ENCODE measurements at regions not wholly inside any gene's neighbourhood (a gene's known extent, or its start where the extent isn't known, plus 50 kb on each side); places are given as distances from the start of the nearest gene placed in this dataset.
"Not testable (repeated sequence)": the region's sequence is repeated elsewhere in the genome, so short reads cannot be mapped to it uniquely, and the experiment has no call there.

DNA sequence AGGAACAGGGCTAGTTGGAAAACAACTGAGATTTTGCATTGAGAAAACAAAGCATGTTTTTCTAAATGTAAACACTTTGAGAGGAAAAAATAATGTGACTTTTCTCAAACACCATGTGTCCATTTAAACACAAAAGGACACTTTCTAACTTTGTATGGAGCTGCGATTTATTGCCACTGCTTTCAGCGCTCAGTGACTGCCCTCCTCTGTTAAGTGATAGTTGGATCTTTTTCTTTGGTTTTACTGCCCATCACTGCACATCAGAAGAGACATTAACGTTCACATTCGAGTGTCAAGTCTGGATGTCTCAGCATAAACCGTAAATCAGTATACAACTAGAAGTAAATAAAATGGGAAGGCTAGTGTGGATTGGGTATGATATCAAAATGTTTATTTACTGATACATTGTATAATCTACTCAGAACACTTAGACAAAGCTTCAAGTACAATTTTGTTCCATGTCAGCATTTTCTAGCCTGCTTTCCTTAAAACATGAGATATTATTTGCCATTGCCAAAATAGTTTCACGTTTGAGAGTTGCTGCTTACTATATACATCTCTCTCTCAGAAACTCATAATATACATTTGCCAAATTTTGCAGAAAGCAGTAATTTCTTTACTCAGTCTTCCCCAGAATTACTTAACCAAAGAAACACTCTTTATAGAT, 237.6 kb downstream of the IKZF2 start:
- DNase-seq (ENCODE audit: low read depth, low spot score), result no peak

DNA sequence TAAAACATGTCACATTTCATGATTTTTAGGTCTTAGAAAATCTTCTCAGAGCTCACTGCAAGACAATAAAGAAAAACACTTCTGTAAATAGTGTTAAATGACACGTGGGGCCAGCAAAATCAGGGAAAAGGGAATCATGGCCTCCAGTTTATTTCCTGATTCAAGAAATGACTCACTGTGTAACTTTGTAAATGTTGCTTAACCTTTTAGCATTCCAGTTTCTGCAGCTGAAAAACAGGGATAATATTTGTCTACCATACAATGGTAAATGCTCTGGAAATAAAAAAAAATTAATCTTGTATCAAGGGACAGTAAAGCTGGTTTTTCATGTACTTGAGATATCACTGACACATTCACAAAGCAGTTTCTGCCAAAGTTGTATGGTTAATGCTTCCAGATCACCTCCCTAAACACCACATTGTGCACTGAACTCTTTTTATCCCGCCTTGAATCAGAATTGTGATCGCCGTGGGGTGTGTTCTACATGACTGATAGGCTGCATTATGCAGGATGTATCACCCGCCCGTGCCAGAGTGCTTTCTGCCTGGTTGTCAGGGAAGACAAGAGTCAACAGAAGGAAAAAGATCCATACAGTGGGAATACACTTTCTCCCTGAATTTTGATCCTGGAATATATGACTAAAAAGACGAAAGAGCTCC, 238.8 kb downstream of the IKZF2 start:
- DNase-seq (ENCODE audit: low read depth, low spot score), result no peak

DNA sequence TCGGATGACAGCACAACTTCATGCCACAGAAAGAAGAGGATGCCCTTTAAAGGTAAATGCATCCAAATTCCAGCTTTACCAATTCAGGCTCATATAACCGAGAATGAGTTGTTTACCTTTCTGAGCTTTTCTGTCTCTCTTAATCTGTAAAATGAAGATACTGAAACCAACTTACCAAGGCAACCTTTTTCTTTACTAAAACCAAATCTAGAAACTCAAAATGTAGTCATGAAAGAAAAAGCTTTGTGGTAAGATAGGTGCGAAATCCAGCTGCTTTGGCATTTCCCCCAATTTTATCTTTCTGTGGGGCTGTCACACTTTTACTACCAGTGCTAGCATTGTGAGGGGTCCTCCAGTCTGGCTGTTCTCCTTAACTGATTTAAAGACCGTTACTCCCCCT, 240.4 kb downstream of the IKZF2 start:
- no peak for DNase-seq (ENCODE audit: low read depth, low spot score)

- no peak for DNase-seq (ENCODE audit: low read depth, low spot score)
Measured at GRCh38 chr2:212908682-212909435, 242.6 kb downstream of the IKZF2 start.

DNA sequence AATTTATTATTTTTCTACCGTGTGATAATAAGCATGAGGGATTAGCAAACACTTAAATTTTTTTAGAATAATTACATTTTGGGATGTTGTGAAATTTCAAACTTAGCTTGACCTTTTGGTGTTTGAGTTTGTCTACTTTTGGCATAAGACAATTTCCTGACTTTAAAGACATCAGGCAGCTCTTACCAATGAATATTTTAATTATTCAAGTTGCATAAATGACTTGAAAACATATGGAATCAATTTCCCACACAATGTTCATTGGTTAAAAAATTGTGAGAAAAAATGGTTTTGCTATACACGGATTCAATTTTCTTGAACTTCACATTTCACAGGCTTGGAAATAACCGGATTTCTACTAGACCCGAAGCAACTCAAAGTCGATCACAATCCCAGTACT, 243.4 kb downstream of the IKZF2 start:
- DNase-seq (ENCODE audit: low read depth, low spot score), result no peak

- no peak for DNase-seq (ENCODE audit: low read depth, low spot score)
Measured at GRCh38 chr2:212906620-212907019, 244.8 kb downstream of the IKZF2 start.

- peak; percentile 63 for DNase-seq (ENCODE audit: low read depth, low spot score)
Measured at GRCh38 chr2:212905640-212906201, 245.7 kb downstream of the IKZF2 start.

- no peak for DNase-seq (ENCODE audit: low read depth, low spot score)
Measured at GRCh38 chr2:212904646-212905045, 246.8 kb downstream of the IKZF2 start.

GRCh38 chr2:212903413-212903812, 248.0 kb downstream of the IKZF2 start:
- no peak for DNase-seq (ENCODE audit: low read depth, low spot score)

GRCh38 chr2:212902421-212902820, 249.0 kb downstream of the IKZF2 start:
- DNase-seq (ENCODE audit: low read depth, low spot score), result no peak

- DNase-seq (ENCODE audit: low read depth, low spot score), result no peak
Measured at GRCh38 chr2:212901604-212902275, 249.7 kb downstream of the IKZF2 start.

DNA sequence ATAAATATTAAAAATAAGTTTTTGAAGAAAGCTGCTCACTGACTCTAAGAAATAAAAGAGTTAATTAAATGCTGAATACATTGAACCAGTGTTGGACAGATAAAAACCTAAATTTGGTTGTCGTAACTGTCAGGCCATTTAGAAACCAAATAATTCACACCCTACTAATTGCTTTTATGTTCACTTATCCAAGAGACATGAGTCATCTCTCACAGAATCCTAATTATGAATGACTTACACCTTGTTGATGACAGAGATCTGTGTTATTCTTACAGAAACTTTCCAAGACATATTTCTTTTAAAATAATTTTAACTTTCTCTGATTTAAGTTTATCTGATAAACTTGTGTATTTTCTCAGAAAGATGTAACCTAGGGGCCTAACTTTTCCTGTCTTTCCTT, 250.7 kb downstream of the IKZF2 start:
- DNase-seq (ENCODE audit: low read depth, low spot score), result no peak

- no peak for DNase-seq (ENCODE audit: low read depth, low spot score)
Measured at GRCh38 chr2:212898011-212898410, 253.4 kb downstream of the IKZF2 start.

GRCh38 chr2:212897296-212897695, 254.1 kb downstream of the IKZF2 start:
- no peak for DNase-seq (ENCODE audit: low read depth, low spot score)

GRCh38 chr2:212894026-212894425, 257.4 kb downstream of the IKZF2 start:
- DNase-seq (ENCODE audit: low read depth, low spot score), result no peak

DNA sequence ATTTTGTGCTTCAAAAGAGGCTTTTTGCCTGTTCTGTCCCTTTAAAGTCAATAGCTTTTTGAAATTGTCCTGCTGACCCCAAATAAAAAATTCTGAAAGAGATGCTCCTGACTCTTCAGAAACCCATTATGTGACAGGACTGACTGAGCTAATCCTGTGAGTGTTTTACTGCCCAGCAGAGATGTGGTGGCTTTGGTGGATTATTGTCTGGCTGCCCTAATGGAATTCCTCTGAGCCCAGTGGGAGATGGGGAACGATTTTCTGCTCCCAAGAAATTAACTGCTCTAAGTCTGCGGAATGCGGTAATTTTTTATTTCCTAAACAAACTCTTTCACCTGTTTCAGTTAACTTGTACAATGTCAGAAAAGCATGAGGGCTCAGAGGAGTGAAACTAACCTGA, 258.2 kb downstream of the IKZF2 start:
- no peak for DNase-seq (ENCODE audit: low read depth, low spot score)

- no peak for DNase-seq (ENCODE audit: low read depth, low spot score)
Measured at GRCh38 chr2:212892193-212892592, 259.2 kb downstream of the IKZF2 start.

GRCh38 chr2:212891580-212891979, 259.8 kb downstream of the IKZF2 start:
- no peak for DNase-seq (ENCODE audit: low read depth, low spot score)

DNA sequence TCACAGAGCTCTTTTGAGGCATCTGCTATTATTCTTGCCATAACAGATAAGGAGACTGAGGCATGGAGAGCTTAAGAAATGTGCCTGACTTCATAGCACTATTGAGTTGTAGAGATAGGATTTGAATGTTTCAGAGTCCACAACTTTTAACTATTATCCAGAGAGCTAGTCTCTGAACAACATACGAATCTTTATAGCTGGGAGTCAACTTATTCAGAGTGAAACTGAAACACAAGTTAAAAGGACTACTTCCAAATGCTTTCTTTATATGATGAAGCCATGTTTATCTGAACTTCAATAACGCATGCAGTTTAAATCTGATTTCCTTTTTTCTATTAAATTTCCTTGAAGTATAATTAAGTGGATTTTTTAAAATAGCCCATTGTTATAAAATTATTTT, 268.8 kb downstream of the IKZF2 start:
- no peak for DNase-seq (ENCODE audit: low read depth, low spot score)

DNA sequence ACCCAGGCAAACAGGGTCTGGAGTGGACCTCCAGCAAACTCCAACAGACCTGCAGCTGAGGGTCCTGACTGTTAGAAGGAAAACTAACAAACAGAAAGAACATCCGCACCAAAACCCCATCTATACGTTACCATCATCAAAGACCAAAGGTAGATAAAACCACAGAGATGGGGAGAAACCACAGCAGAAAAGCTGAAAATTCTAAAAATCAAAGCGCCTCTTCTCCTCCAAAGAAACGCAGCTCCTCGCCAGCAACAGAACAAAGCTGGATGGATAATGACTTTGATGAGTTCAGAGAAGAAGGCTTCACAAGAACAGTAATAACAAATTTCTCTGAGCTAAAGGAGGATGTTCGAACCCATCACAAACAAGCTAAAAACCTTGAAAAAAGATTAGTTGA, 274.9 kb downstream of the IKZF2 start:
- not testable (repeated sequence) for DNase-seq (ENCODE audit: low read depth, low spot score)

GRCh38 chr2:212875950-212876349, 275.5 kb downstream of the IKZF2 start:
- DNase-seq (ENCODE audit: low read depth, low spot score), result not testable (repeated sequence)

DNA sequence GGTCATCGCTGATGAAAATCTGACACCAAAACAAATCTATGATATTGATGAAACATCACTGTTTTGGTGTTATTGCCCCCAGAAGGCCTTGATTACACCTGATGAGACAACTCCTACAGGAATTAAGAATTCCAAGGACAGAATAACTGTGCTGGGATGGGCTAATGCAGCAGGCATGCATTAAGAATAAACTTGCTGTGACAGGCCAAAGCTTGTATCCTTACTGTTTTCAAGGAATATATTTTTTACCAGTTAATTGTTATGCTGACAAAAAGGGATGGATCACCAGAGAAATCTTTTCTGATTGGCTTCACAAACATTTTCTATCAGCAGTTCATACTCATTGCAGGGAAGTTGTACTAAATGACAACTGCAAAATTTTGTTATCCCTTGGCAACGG, 278.2 kb downstream of the IKZF2 start:
- no peak for DNase-seq (ENCODE audit: low read depth, low spot score)

Data from ELF-1 (cell line).